Uterus (tissue), 2 donors: ENCODE measurements at regions not wholly inside any gene's neighbourhood (a gene's known extent, or its start where the extent isn't known, plus 50 kb on each side); places are given as distances from the start of the nearest gene placed in this dataset.

Experiments
- POLR2A ChIP-seq, 2 donors: fragments of 450-650 bp; IDR thresholded peaks; one replicate each; pipeline ENCODE4 v1.6.1; 2016; ENCODE audit warnings: antibody characterized with exemption in 2 of 2, mild to moderate bottlenecking in 1 of 2, moderate library complexity in 1 of 2
- TF ChIP-seq, protein P1 (sequence below), 4 experiments: fragments of 200-600 bp in 2 of 4; fragments of 450-650 bp in 2 of 4; sonication (generic) in 2 of 4; IDR thresholded peaks; one replicate each; pipeline ENCODE4 v1.5.1; 2016 to 2019; ENCODE audit warnings: antibody characterized with exemption in 4 of 4, mild to moderate bottlenecking in 2 of 4, moderate library complexity in 1 of 4

DNA sequence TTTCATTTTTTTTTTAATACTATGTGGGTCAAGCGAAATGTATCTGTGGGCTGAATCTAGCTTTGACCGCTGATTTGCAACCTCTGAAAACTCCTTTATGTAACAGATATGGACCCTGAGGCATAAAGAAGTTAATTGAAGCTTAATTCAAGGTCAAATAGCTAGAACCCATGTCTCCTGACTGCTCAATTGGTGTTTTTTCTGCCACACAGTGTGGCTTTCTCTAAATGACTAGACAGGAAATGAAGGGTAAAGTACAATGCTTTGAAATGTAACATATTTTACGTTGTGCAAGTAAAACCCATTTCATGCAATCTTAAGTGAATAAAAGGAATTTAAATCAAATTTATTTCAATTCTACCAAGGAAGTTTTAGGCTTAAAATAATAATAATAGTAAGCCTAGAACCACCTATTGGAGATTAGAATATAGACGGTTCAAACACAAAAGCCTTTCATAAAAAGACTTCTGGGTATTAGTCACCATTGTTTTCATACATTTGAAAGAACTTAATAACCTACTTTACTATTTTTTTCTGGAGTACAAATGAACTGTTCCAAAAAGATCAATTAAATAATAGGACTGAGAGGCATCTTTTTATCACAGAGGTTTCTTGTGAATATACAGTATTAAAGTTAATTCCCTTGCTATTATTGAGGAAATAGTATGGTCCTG lies 279.8 kb downstream of the EPHA7 start:
- TF ChIP-seq, protein P1, sequence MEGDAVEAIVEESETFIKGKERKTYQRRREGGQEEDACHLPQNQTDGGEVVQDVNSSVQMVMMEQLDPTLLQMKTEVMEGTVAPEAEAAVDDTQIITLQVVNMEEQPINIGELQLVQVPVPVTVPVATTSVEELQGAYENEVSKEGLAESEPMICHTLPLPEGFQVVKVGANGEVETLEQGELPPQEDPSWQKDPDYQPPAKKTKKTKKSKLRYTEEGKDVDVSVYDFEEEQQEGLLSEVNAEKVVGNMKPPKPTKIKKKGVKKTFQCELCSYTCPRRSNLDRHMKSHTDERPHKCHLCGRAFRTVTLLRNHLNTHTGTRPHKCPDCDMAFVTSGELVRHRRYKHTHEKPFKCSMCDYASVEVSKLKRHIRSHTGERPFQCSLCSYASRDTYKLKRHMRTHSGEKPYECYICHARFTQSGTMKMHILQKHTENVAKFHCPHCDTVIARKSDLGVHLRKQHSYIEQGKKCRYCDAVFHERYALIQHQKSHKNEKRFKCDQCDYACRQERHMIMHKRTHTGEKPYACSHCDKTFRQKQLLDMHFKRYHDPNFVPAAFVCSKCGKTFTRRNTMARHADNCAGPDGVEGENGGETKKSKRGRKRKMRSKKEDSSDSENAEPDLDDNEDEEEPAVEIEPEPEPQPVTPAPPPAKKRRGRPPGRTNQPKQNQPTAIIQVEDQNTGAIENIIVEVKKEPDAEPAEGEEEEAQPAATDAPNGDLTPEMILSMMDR (IDR thresholded peaks at IDR 0.05), result no peak
- TF ChIP-seq POLR2A (IDR thresholded peaks at IDR 0.05), result no peak
